GM12875 (cell line): ENCODE measurements at regions not wholly inside any gene's neighbourhood (a gene's known extent, or its start where the extent isn't known, plus 50 kb on each side); places are given as distances from the start of the nearest gene placed in this dataset.

ENCODE experiments used
- H3K4me3 ChIP-seq: one replicate; pipeline ENCODE4 v1.5.1; 2011; ENCODE audit warnings: low read depth, low read length, control low read depth
- TF ChIP-seq, protein P1 (sequence below): IDR thresholded peaks from 2 replicates; pipeline ENCODE4 v1.5.1; 2011; ENCODE audit warnings: low read depth, mild to moderate bottlenecking, control low read depth, inconsistent platforms, low read length, moderate library complexity, borderline replicate concordance; ENCODE audit not compliant: insufficient read depth

DNA sequence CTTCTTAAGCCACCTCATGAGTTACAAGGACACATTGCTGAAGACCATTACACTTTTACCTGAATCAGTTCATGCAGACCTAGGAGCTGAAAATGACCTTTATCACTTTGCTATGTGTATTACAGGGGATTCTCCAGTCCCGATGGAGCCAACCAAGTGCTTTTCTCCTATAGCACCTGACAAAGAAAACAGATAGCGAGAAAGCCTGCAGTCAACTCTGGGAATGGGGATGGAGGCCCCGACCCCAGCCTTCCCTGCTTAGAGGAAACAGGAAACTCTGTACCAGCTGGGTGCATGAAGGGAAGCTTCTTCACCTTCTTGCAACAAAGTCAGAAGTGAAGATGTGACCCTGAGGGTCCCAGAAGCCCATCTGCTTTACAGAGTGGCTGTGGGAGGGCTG is 168.3 kb upstream of the SEMA6D start:
- no peak overlapping the region for H3K4me3 ChIP-seq
- TF ChIP-seq, protein P1, sequence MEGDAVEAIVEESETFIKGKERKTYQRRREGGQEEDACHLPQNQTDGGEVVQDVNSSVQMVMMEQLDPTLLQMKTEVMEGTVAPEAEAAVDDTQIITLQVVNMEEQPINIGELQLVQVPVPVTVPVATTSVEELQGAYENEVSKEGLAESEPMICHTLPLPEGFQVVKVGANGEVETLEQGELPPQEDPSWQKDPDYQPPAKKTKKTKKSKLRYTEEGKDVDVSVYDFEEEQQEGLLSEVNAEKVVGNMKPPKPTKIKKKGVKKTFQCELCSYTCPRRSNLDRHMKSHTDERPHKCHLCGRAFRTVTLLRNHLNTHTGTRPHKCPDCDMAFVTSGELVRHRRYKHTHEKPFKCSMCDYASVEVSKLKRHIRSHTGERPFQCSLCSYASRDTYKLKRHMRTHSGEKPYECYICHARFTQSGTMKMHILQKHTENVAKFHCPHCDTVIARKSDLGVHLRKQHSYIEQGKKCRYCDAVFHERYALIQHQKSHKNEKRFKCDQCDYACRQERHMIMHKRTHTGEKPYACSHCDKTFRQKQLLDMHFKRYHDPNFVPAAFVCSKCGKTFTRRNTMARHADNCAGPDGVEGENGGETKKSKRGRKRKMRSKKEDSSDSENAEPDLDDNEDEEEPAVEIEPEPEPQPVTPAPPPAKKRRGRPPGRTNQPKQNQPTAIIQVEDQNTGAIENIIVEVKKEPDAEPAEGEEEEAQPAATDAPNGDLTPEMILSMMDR: no peak

DNA sequence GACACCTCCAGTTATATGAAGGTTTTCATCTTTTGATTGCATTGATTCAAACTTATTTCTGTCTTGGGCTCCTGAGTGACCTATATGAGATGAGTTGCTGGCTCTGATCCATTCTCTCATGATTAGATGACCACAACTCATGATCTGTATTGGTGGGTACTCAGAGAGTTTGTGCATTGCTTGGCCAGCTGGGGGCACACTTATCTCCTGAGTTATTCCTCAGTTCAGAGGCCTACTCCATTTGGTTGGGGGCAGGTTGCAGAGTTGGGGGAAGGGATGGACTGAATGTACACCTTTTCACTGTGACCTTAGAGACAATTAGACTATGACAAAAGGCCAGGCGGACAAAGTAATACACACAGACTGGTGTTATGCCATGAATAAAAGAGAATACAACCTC is 166.2 kb upstream of the SEMA6D start:
- no peak overlapping the region for H3K4me3 ChIP-seq
- TF ChIP-seq, protein P1: no peak

DNA sequence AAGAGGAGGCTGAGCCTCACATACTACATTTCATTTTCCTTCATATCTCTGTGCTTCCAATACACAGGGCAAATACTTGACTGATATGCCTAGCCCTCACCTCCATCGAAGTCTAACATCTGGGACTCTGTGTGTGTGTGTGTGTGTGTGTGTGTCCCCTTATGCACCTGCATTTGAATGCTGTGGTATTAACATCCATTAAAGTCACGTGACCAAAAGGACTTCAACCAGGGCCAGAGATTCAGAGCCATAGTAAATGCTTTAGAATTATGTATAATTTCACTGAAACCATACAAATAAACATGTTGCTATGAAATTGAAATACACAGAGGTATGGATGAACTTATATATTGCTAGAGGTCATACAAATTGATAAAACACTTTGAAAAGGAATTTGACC is 165.8 kb upstream of the SEMA6D start:
- TF ChIP-seq, protein P1: no peak

DNA sequence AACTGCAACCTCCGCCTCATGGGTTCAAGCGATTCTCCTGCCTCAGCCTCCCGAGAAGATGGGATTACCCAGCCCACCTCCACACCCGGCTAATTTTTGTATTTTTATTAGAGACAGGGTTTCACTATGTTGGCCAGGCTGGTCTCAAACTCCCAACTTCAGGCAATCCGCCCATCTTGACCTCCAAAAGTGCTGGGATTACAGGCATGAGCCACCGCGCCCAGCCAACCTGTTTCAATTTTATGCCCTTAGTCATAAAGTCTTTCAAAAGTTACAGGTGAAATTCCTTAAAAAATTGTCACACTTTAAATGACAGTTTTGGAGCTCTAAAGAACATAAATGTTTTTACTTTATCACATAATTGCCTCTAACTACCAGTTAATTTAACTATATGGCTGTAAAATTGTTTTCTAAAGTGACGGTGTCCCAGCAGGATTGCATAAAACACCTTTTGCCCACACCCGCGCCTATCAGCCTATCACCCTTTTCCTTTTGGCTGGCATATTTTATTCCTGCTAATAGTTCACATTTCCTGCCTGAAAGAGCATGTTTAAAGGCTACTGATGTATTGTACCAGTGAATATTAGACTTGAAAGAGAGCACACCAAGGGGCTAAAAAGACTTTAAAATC is 164.2 kb upstream of the SEMA6D start:
- H3K4me3 ChIP-seq: no peak overlapping the region
- TF ChIP-seq, protein P1: no peak

More for the DNA sequence above, 165.8 kb upstream of the SEMA6D start:
- no peak overlapping the region for H3K4me3 ChIP-seq

DNA sequence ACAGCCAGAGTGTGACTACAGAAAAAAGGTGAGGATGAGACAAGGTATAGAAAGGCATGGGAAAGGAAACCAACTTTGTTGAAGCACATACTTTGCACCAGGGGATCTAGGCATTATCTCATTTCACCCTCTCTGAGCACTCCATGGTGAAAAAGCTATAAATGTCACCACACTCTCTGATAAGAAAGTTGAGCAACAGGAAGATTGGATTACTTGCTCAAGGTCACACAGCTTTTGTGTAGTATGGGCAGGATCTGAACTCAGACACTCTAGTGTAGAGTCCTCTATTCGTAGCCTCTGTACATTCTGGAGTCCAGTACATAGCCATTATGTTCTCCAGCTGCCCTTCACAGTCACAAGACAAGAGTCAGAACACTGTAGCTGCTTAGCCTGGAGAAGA is 163.4 kb upstream of the SEMA6D start:
- TF ChIP-seq, protein P1: no peak

DNA sequence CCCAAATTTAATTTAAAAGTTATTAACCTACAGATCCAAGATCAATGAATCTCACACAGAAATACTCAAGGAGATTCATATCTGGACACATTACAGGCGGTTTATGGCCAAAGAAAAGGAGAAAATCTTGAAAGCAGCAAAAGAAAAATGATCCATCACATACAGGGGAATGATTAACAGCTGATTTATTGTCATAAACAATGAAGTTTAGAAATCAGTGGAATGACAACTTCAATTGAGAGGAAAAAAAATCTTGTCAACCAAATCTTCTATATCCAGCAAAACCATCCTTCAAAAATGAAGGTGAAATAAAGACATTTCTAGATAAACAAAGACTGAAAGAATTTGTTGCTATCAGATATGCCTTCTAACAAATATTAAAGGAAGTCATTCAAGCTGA is 156.2 kb upstream of the SEMA6D start:
- no peak overlapping the region for H3K4me3 ChIP-seq
- TF ChIP-seq, protein P1: no peak

More for the DNA sequence above, 163.4 kb upstream of the SEMA6D start:
- H3K4me3 ChIP-seq: no peak overlapping the region

DNA sequence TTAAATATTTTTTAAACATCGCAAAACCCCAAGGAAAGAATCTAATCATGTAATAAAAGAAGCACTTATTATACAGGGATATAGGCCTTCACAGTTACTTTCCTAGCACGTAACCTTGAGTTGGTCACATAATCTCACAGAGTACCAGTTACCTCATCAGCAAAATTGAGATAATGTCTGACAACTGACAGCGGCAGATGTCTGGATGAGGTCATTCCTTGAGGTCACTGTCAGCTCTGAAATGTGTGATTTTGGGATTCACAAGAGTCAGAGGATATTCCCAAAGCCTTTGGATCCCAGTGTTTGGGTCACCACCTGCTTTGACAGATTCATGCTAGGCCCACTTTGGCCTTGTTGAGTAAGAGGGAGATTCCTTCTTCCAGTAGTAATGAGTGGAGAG is 151.4 kb upstream of the SEMA6D start:
- TF ChIP-seq, protein P1: no peak

More for the DNA sequence above, 151.4 kb upstream of the SEMA6D start:
- no peak overlapping the region for H3K4me3 ChIP-seq
